DND-41 (cell line): ENCODE measurements at regions not wholly inside any gene's neighbourhood (a gene's known extent, or its start where the extent isn't known, plus 50 kb on each side); places are given as distances from the start of the nearest gene placed in this dataset.

Experiments
- EZH2 ChIP-seq: IDR thresholded peaks from 3 replicates; pipeline ENCODE4 v1.6.1; 2012; ENCODE audit warnings: borderline replicate concordance, low read depth, mild to moderate bottlenecking, moderate library complexity, low read length, inconsistent platforms; ENCODE audit not compliant: severe bottlenecking
- TF ChIP-seq, protein P1 (sequence below): IDR thresholded peaks from 2 replicates; pipeline ENCODE4 v1.5.1; 2012; ENCODE audit warnings: borderline replicate concordance, low read length, moderate library complexity, mild to moderate bottlenecking; ENCODE audit not compliant: poor library complexity, severe bottlenecking; ENCODE audit errors: extremely low read depth

GRCh38 chr19:30712431-30713337 lies 340.5 kb downstream of the ZNF536 start:
- TF ChIP-seq, protein P1, sequence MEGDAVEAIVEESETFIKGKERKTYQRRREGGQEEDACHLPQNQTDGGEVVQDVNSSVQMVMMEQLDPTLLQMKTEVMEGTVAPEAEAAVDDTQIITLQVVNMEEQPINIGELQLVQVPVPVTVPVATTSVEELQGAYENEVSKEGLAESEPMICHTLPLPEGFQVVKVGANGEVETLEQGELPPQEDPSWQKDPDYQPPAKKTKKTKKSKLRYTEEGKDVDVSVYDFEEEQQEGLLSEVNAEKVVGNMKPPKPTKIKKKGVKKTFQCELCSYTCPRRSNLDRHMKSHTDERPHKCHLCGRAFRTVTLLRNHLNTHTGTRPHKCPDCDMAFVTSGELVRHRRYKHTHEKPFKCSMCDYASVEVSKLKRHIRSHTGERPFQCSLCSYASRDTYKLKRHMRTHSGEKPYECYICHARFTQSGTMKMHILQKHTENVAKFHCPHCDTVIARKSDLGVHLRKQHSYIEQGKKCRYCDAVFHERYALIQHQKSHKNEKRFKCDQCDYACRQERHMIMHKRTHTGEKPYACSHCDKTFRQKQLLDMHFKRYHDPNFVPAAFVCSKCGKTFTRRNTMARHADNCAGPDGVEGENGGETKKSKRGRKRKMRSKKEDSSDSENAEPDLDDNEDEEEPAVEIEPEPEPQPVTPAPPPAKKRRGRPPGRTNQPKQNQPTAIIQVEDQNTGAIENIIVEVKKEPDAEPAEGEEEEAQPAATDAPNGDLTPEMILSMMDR, result no peak
- no peak for TF ChIP-seq EZH2
